HCT116 (cell line): ENCODE measurements at regions not wholly inside any gene's neighbourhood (a gene's known extent, or its start where the extent isn't known, plus 50 kb on each side); places are given as distances from the start of the nearest gene placed in this dataset.

Source experiments
- ATAC-seq: fragments of 200-7000 bp; cut with Tn5 transposase; 2 replicates; pipeline ENCODE4 v1.9.1; 2020; ENCODE audit warnings: mild to moderate bottlenecking, moderate library complexity
- BruUV-seq: library from RNA; stranded (reverse); fragments of 400-500 nt; replicated peaks from 2 replicates; lab custom pipeline; 2021; lab: Mats Ljungman, UMichigan
- CTCF ChIA-PET: fragments of 300-600 bp; sonication (Branson Sonifier 250); formaldehyde crosslinking; loops from one replicate; lab custom pipeline; 2021; ENCODE audit warnings: antibody characterized with exemption; lab: Charles Lee
- POLR2A ChIA-PET: fragments of 300-600, 350-600 bp; sonication (Branson Sonifier 250); formaldehyde crosslinking; loops from one replicate; lab custom pipeline; 2021; ENCODE audit warnings: antibody characterized with exemption; lab: Charles Lee
- RAD21 ChIA-PET, 2 experiments: fragments of 300-600 bp; sonication (Branson Sonifier 250); formaldehyde crosslinking; loops; one replicate each; lab custom pipeline; 2023; ENCODE audit warnings: low total read pairs in 2 of 2; ENCODE audit not compliant: uncharacterized antibody in 2 of 2, unreplicated experiment in 2 of 2, low non-redundant PET in 1 of 2; lab: Charles Lee
- DNase-seq: peaks from one replicate; pipeline ENCODE4 v3.0.0-alpha.2; 2010; ENCODE audit warnings: low read depth, low spot score
- H2AFZ ChIP-seq: fragments of 200-600 bp; shearing (Covaris generic), sonication (generic); 2 replicates; pipeline ENCODE4 v1.6.1; 2017; ENCODE audit warnings: low read depth, mixed run types, mixed read lengths, antibody characterized with exemption, low read length; ENCODE audit not compliant: poor library complexity, severe bottlenecking
- H3K27ac ChIP-seq: 2 replicates; pipeline ENCODE4 v1.5.1; 2012; ENCODE audit warnings: low read depth, low read length
- H3K27me3 ChIP-seq: fragments of 200-600 bp; sonication (generic); 2 replicates; pipeline ENCODE4 v1.6.1; 2016; ENCODE audit warnings: mixed run types, low read length, mixed read lengths; ENCODE audit not compliant: insufficient read depth
- H3K36me3 ChIP-seq, 2 experiments: fragments of 200-500 bp in 1 of 2; fragments of 200-600 bp in 1 of 2; sonication (Bioruptor generic) in 1 of 2; sonication (generic) in 1 of 2; 2 replicates each; pipeline versions ENCODE4 v1.5.1 to v1.6.1; 2014 to 2016; ENCODE audit warnings: low read length in 2 of 2, inconsistent platforms in 1 of 2, mixed read lengths in 1 of 2, mixed run types in 1 of 2; ENCODE audit not compliant: insufficient read depth in 2 of 2, control insufficient read depth in 1 of 2
- H3K4me1 ChIP-seq, 2 experiments: fragments of 200-600 bp in 1 of 2; sonication (generic) in 1 of 2; 2 replicates each; pipeline versions ENCODE4 v1.5.1 to v1.6.1; 2012 to 2017; ENCODE audit warnings: low read length in 2 of 2, inconsistent platforms in 1 of 2, mild to moderate bottlenecking in 1 of 2, mixed read lengths in 1 of 2, mixed run types in 1 of 2, moderate library complexity in 1 of 2; ENCODE audit not compliant: insufficient read depth in 2 of 2, control insufficient read depth in 1 of 2
- H3K4me2 ChIP-seq: fragments of 200-600 bp; sonication (generic); 2 replicates; pipeline ENCODE4 v1.6.1; 2017; ENCODE audit warnings: mixed run types, low read length, mixed read lengths
- H3K4me3 ChIP-seq, 2 experiments: fragments of 200-600 bp in 1 of 2; sonication (generic) in 1 of 2; replicated peaks in 1 of 2; 2 replicates each; pipeline ENCODE4 v1.5.1; 2011 to 2016; ENCODE audit warnings: low read length in 2 of 2, control low read depth in 1 of 2, low read depth in 1 of 2, mild to moderate bottlenecking in 1 of 2, mixed read lengths in 1 of 2, mixed run types in 1 of 2
- H3K79me2 ChIP-seq: fragments of 200-600 bp; sonication (generic); 2 replicates; pipeline ENCODE4 v1.6.1; 2017; ENCODE audit warnings: mild to moderate bottlenecking, mixed run types, low read length, moderate library complexity, mixed read lengths; ENCODE audit not compliant: insufficient read depth
- H3K9ac ChIP-seq: fragments of 200-600 bp; sonication (generic); 2 replicates; pipeline ENCODE4 v1.6.1; 2016; ENCODE audit warnings: low read length, mixed read lengths
- H3K9me2 ChIP-seq: fragments of 200-600 bp; sonication (generic), shearing (Covaris generic); 2 replicates; pipeline ENCODE4 v1.6.1; 2017; ENCODE audit warnings: mixed run types, mild to moderate bottlenecking, moderate library complexity; ENCODE audit not compliant: insufficient read depth
- H3K9me3 ChIP-seq, 2 experiments: fragments of 200-500 bp in 1 of 2; fragments of 200-600 bp in 1 of 2; sonication (Bioruptor generic) in 1 of 2; sonication (generic) in 1 of 2; 2 replicates each; pipeline ENCODE4 v1.6.1; 2014 to 2017; ENCODE audit warnings: low read length in 2 of 2, mixed read lengths in 2 of 2, inconsistent platforms in 1 of 2, low read depth in 1 of 2, mild to moderate bottlenecking in 1 of 2, mixed run types in 1 of 2, moderate library complexity in 1 of 2; ENCODE audit not compliant: control insufficient read depth in 1 of 2, insufficient read depth in 1 of 2
- H4K20me1 ChIP-seq: fragments of 200-600 bp; sonication (generic), shearing (Covaris generic); 2 replicates; pipeline ENCODE4 v1.6.1; 2017; ENCODE audit warnings: mixed run types, mild to moderate bottlenecking, moderate library complexity; ENCODE audit not compliant: insufficient read depth
- ATF3 ChIP-seq: IDR thresholded peaks from 2 replicates; pipeline ENCODE4 v1.6.1; 2012
- CBX3 ChIP-seq: IDR thresholded peaks from 2 replicates; pipeline ENCODE4 v1.6.1; 2012; ENCODE audit warnings: low read depth
- FOSL1 ChIP-seq: IDR thresholded peaks from 2 replicates; pipeline ENCODE4 v1.6.1; 2012; ENCODE audit warnings: low read depth
- JUND ChIP-seq: IDR thresholded peaks from 2 replicates; pipeline ENCODE4 v1.6.1; 2012
- POLR2AphosphoS5 ChIP-seq: IDR thresholded peaks from 2 replicates; pipeline ENCODE4 v1.6.1; 2011; ENCODE audit warnings: mild to moderate bottlenecking, low read depth, low read length, moderate library complexity
- RAD21 ChIP-seq: IDR thresholded peaks from 2 replicates; pipeline ENCODE4 v1.6.1; 2012; ENCODE audit warnings: low read depth, mild to moderate bottlenecking
- SIN3A ChIP-seq: IDR thresholded peaks from 2 replicates; pipeline ENCODE4 v1.6.1; 2012; ENCODE audit warnings: low read depth
- SP1 ChIP-seq: IDR thresholded peaks from 2 replicates; pipeline ENCODE4 v1.6.1; 2012; ENCODE audit warnings: low read depth
- SRF ChIP-seq: IDR thresholded peaks from 2 replicates; pipeline ENCODE4 v1.6.1; 2012; ENCODE audit warnings: low read depth
- YY1 ChIP-seq: IDR thresholded peaks from 2 replicates; pipeline ENCODE4 v1.6.1; 2011; ENCODE audit warnings: low read length, low read depth, moderate library complexity, mild to moderate bottlenecking; ENCODE audit not compliant: insufficient replicate concordance; ENCODE audit errors: extremely low read depth
- ZBTB33 ChIP-seq: IDR thresholded peaks from 2 replicates; pipeline ENCODE4 v1.6.1; 2011; ENCODE audit warnings: mild to moderate bottlenecking, low read length, moderate library complexity; ENCODE audit not compliant: insufficient replicate concordance; ENCODE audit errors: extremely low read depth
- intact Hi-C: fragments of 100-400 bp; cut with micrococcal nuclease; formaldehyde crosslinking; loops from 2 replicates; pipeline ENCODE4 v1.10.0; 2022

- Histone ChIP-seq H3K9me3 (no peaks in the 10 kb centered on the region), H3K79me2 (no peaks in the 10 kb centered on the region), H2AFZ (no peak overlapping the region), H3K9me2 (no peaks in the 10 kb centered on the region), H3K27ac (no peak overlapping the region), H4K20me1 (no peaks in the 10 kb centered on the region), H3K9ac (no peak overlapping the region), H3K27me3 (peaks cover 6% of the 10 kb centered on the region; the same call in 1 of the 2 replicates), H3K36me3 (no peaks in the 10 kb centered on the region), H3K4me3 (no peak overlapping the region), H3K4me1 (no peaks in the 10 kb centered on the region), H3K4me2 (no peak overlapping the region)
- ChIA-PET CTCF (no interaction called here), RAD21 (no interaction called here), POLR2A (no interaction called here)
- intact Hi-C loops, result no loop called here
- DNase-seq, result no peak
- TF ChIP-seq SP1 (no peak), SRF (no peak), ZBTB33 (no peak), CBX3 (no peak), YY1 (no peak), RAD21 (no peak), POLR2AphosphoS5 (no peak), ATF3 (no peak), SIN3A (no peak), FOSL1 (no peak), JUND (no peak)
- BruUV-seq, result no TSS peak
- ATAC-seq, result no peak
Measured at GRCh38 chr12:125454291-125454690, 389.1 kb downstream of the AACS start.
